ENCODE measurements at regions not wholly inside any gene's neighbourhood (a gene's known extent, or its start where the extent isn't known, plus 50 kb on each side); places are given as distances from the start of the nearest gene placed in this dataset.

- TF ChIP-seq POLR2A (IDR thresholded peaks at IDR 0.05; ENCODE audit: low read length) (no peak), GATA1 (IDR thresholded peaks at IDR 0.05; ENCODE audit: low read depth, low read length) (no peak)
Measured at GRCh38 chr11:80240245-80240644, 799.4 kb upstream of the TENM4 start.
